C4-2B (cell line): ENCODE measurements at regions not wholly inside any gene's neighbourhood (a gene's known extent, or its start where the extent isn't known, plus 50 kb on each side); places are given as distances from the start of the nearest gene placed in this dataset.

ENCODE experiments used
- CTCF ChIP-seq: fragments of 450-650 bp; conservative IDR thresholded peaks from 2 replicates; pipeline ENCODE4 v1.5.1; 2017; ENCODE audit warnings: mild to moderate bottlenecking
- ZFX ChIP-seq: fragments of 450-650 bp; IDR thresholded peaks from 2 replicates; pipeline ENCODE4 v1.6.1; 2017

GRCh38 chr12:43261701-43262100, 290.3 kb downstream of the ADAMTS20 start:
- TF ChIP-seq CTCF = no peak
- TF ChIP-seq ZFX = no peak
